ENCODE measurements at regions not wholly inside any gene's neighbourhood (a gene's known extent, or its start where the extent isn't known, plus 50 kb on each side); places are given as distances from the start of the nearest gene placed in this dataset.

GRCh38 chr1:213666113-213666512 is 321.7 kb upstream of the PROX1 start:
- no peak for TF ChIP-seq CTCF (IDR thresholded peaks at IDR 0.05)
- TF ChIP-seq EZH2 (IDR thresholded peaks at IDR 0.05; ENCODE audit: borderline replicate concordance, insufficient read depth, low read depth, low read length, poor library complexity, severe bottlenecking) = no peak

All from B cell (primary cell).